ENCODE measurements at regions not wholly inside any gene's neighbourhood (a gene's known extent, or its start where the extent isn't known, plus 50 kb on each side); places are given as distances from the start of the nearest gene placed in this dataset.

GRCh38 chr15:96112018-96112417, 218.5 kb upstream of the NR2F2 start (continued):
- TF ChIP-seq TEAD4 (IDR thresholded peaks at IDR 0.05; ENCODE audit: low read depth, low read length): no peak

GRCh38 chr15:96115642-96116041, 214.9 kb upstream of the NR2F2 start:
- H2AK5ac ChIP-seq (ENCODE audit: low read depth, low read length): no peak overlapping the region
- no peaks in the 10 kb centered on the region for H4K20me1 ChIP-seq (replicated peaks in 1 of 2; ENCODE audit: control insufficient read depth in 1 of 2, insufficient read depth in 2 of 2, low read length in 2 of 2)
- no peak overlapping the region for H3K14ac ChIP-seq (ENCODE audit: insufficient read length)
- H3K79me2 ChIP-seq (ENCODE audit: control insufficient read depth in 1 of 2, insufficient read depth in 2 of 2, low read length in 2 of 2): no peaks in the 10 kb centered on the region
- no peak overlapping the region for H4K5ac ChIP-seq (ENCODE audit: insufficient read length, low read depth, low read length)
- ChIA-PET POLR2A (ENCODE audit: partially characterized antibody) (no interaction called here), CTCF (ENCODE audit: partially characterized antibody) (interaction anchor here (0.6 to 1.4 kb wide), 2 partner anchors 10 to 97 kb away, joined by 3 to 4 read pairs; no protein-coding TSS in a partner anchor)
- H3K23me2 ChIP-seq (ENCODE audit: low read depth, low read length): no peaks in the 10 kb centered on the region
- H2BK120ac ChIP-seq (replicated peaks; ENCODE audit: low read depth, low read length): no peak overlapping the region
- no peak overlapping the region for H3K27ac ChIP-seq (ENCODE audit: low read depth, low read length)
- no peaks in the 10 kb centered on the region for H3K27me3 ChIP-seq (replicated peaks in 1 of 4; ENCODE audit: control insufficient read depth in 3 of 4, extremely low read depth in 1 of 4, insufficient read depth in 3 of 4, low read length in 3 of 4)
- H3K9ac ChIP-seq (replicated peaks in 1 of 4; ENCODE audit: extremely low read depth in 1 of 4, low read depth in 3 of 4, low read length in 3 of 4): no peak overlapping the region
- no peak overlapping the region for H2BK15ac ChIP-seq (ENCODE audit: low read length)
- H3K4me2 ChIP-seq (ENCODE audit: insufficient read depth in 1 of 2, low read depth in 2 of 2, low read length in 2 of 2): no peak overlapping the region
- no peak overlapping the region for H3K56ac ChIP-seq (replicated peaks; ENCODE audit: insufficient read length, low read depth, low read length)
- no peak overlapping the region for H4K8ac ChIP-seq (ENCODE audit: extremely low read depth, insufficient read depth, low read length)
- H2BK20ac ChIP-seq (ENCODE audit: low read length): no peak overlapping the region
- no peak for FAIRE-seq
- H2BK12ac ChIP-seq (ENCODE audit: low read depth, low read length): no peak overlapping the region
- no peaks in the 10 kb centered on the region for H3K79me1 ChIP-seq (ENCODE audit: low read depth, low read length)
- no peak for DNase-seq (ENCODE audit: low read depth in 1 of 2, low spot score in 2 of 2)
- no peaks in the 10 kb centered on the region for H3K9me3 ChIP-seq (ENCODE audit: insufficient read depth in 2 of 2, low read depth in 1 of 2, low read length in 1 of 2)
- no peak overlapping the region for H3K23ac ChIP-seq (ENCODE audit: insufficient read length)
- H3K18ac ChIP-seq (ENCODE audit: extremely low read depth, low read length): no peak overlapping the region
- no peak overlapping the region for H2AFZ ChIP-seq (ENCODE audit: low read length)
- H2BK5ac ChIP-seq (ENCODE audit: low read depth, low read length): no peak overlapping the region
- H3K4ac ChIP-seq (replicated peaks; ENCODE audit: insufficient read length, low read depth, low read length): no peak overlapping the region
- H3K4me1 ChIP-seq (replicated peaks in 1 of 4; ENCODE audit: control insufficient read depth in 3 of 4, insufficient read depth in 4 of 4, low read length in 3 of 4): peaks cover 0 to 3% (median 0%) of the 10 kb centered on the region in 4 experiments; a peak in 1 of 7 replicates
- no peak overlapping the region for H3K4me3 ChIP-seq (ENCODE audit: extremely low read depth in 1 of 4, insufficient read depth in 2 of 4, low read depth in 3 of 4, low read length in 4 of 4)
- no peak overlapping the region for H4K91ac ChIP-seq (replicated peaks; ENCODE audit: insufficient read length, low read length)
- 78% methylated on average over 2 of the region's 2 CpGs; no CpG with 5 or more reads in 1 of the 2 experiments for WGBS, 2 experiments (ENCODE audit: extremely low coverage in 1 of 2, insufficient coverage in 1 of 2, insufficient read length in 1 of 2, insufficient replicate concordance in 2 of 2, low coverage in 1 of 2, low lambda C conversion rate in 2 of 2, missing lambda C conversion rate in 1 of 2)
- no peaks in the 10 kb centered on the region for H3K36me3 ChIP-seq (ENCODE audit: control insufficient read depth in 2 of 4, insufficient read depth in 4 of 4, low read length in 3 of 4)
- TF ChIP-seq CHD1 (IDR thresholded peaks at IDR 0.05; ENCODE audit: low read depth, low read length) (no peak), SP1 (IDR thresholded peaks at IDR 0.05; ENCODE audit: low read depth, low read length) (no peak), EZH2 (IDR thresholded peaks at IDR 0.05; ENCODE audit: low read depth, low read length, severe bottlenecking) (no peak), MAFK (IDR thresholded peaks at IDR 0.05; ENCODE audit: low read depth, low read length) (no peak), PHF8 (conservative IDR thresholded peaks at IDR 0.05; ENCODE audit: low read depth, low read length) (no peak), HDAC2 (IDR thresholded peaks at IDR 0.05; ENCODE audit: borderline replicate concordance in 1 of 2, low read depth in 2 of 2, low read length in 2 of 2) (no peak)

Measured in H1 (cell line).